WTC11 (cell line): ENCODE measurements at regions not wholly inside any gene's neighbourhood (a gene's known extent, or its start where the extent isn't known, plus 50 kb on each side); places are given as distances from the start of the nearest gene placed in this dataset.

Source experiments
- AFF4 ChIP-seq: sonication (generic); formaldehyde crosslinking; IDR thresholded peaks from 2 replicates; pipeline ENCODE4 v1.8.1; 2023; ENCODE audit warnings: mild to moderate bottlenecking, missing genetic modification reagents, borderline replicate concordance
- ATF2 ChIP-seq: sonication (generic); formaldehyde crosslinking; IDR thresholded peaks from 2 replicates; pipeline ENCODE4 v1.8.1; 2022; ENCODE audit warnings: low read depth, missing genetic modification reagents, borderline replicate concordance
- ATF3 ChIP-seq: sonication (generic); formaldehyde crosslinking; conservative IDR thresholded peaks from 2 replicates; pipeline ENCODE4 v1.8.1; 2022; ENCODE audit warnings: mild to moderate bottlenecking, missing genetic modification reagents
- CREB1 ChIP-seq: sonication (generic); formaldehyde crosslinking; IDR thresholded peaks from 2 replicates; pipeline ENCODE4 v1.8.0; 2023; ENCODE audit warnings: mild to moderate bottlenecking, missing genetic modification reagents
- CTCF ChIP-seq: fragments of 200-600 bp; IDR thresholded peaks from 2 replicates; pipeline ENCODE4 v1.8.0; 2022; ENCODE audit warnings: antibody characterized with exemption
- JUN ChIP-seq: sonication (generic); formaldehyde crosslinking; IDR thresholded peaks from 2 replicates; pipeline ENCODE4 v1.8.0; 2023; ENCODE audit warnings: mild to moderate bottlenecking, missing genetic modification reagents
- MAX ChIP-seq: sonication (generic); formaldehyde crosslinking; IDR thresholded peaks from 2 replicates; pipeline ENCODE4 v1.8.0; 2022; ENCODE audit warnings: mild to moderate bottlenecking, missing genetic modification reagents
- NFYB ChIP-seq: sonication (generic); formaldehyde crosslinking; conservative IDR thresholded peaks from 2 replicates; pipeline ENCODE4 v1.8.0; 2022; ENCODE audit warnings: low read depth, missing genetic modification reagents
- SMAD4 ChIP-seq: sonication (generic); formaldehyde crosslinking; IDR thresholded peaks from 2 replicates; pipeline ENCODE4 v1.8.0; 2022; ENCODE audit warnings: mild to moderate bottlenecking, missing genetic modification reagents
- TEAD4 ChIP-seq: sonication (generic); formaldehyde crosslinking; IDR thresholded peaks from 2 replicates; pipeline ENCODE4 v1.8.0; 2022; ENCODE audit warnings: mild to moderate bottlenecking, missing genetic modification reagents
- TP53 ChIP-seq: sonication (generic); formaldehyde crosslinking; IDR thresholded peaks from 2 replicates; pipeline ENCODE4 v1.8.1; 2023; ENCODE audit warnings: mild to moderate bottlenecking, missing genetic modification reagents
- ZBTB21 ChIP-seq: sonication (generic); formaldehyde crosslinking; IDR thresholded peaks from 2 replicates; pipeline ENCODE4 v1.8.1; 2023; ENCODE audit warnings: mild to moderate bottlenecking, missing genetic modification reagents, borderline replicate concordance

- TF ChIP-seq ATF3 (CRISPR knock-in tag) (no peak), TP53 (CRISPR knock-in tag) (no peak), CREB1 (CRISPR knock-in tag) (no peak), SMAD4 (no peak), JUN (CRISPR knock-in tag) (no peak), CTCF (no peak), TEAD4 (CRISPR knock-in tag) (no peak), MAX (no peak), NFYB (no peak), ATF2 (no peak), AFF4 (no peak), ZBTB21 (CRISPR knock-in tag) (no peak)
Measured at GRCh38 chr1:80076469-80076868, 1069.9 kb upstream of the ADGRL4 start.
